SK-N-SH (cell line): ENCODE measurements at regions not wholly inside any gene's neighbourhood (a gene's known extent, or its start where the extent isn't known, plus 50 kb on each side); places are given as distances from the start of the nearest gene placed in this dataset.
A peak's percentile ranks its signal among the peaks of the same experiment; 100 is the strongest.

Source experiments
- CTCF ChIA-PET: fragments of 300-600, 350-600 bp; formaldehyde crosslinking; extraction: SDS; loops from one replicate; lab custom pipeline; 2021; lab: Yijun Ruan, JAX
- POLR2A ChIA-PET: fragments of 350-600 bp; sonication (Branson Sonifier 250); formaldehyde crosslinking; extraction: SDS; loops from one replicate; lab custom pipeline; 2020; ENCODE audit warnings: antibody characterized with exemption, inconsistent platforms; lab: Yijun Ruan, JAX
- DNase-seq: peaks from one replicate; pipeline ENCODE4 v3.0.0; 2012
- H2AFZ ChIP-seq: fragments of 200-600 bp; sonication (generic); 2 replicates; pipeline ENCODE4 v1.8.1; 2016; ENCODE audit warnings: antibody characterized with exemption, mild to moderate bottlenecking, low read depth
- H3F3A ChIP-seq: fragments of 200-600 bp; sonication (generic); replicated peaks from 2 replicates; pipeline ENCODE3; 2016; ENCODE audit warnings: antibody characterized with exemption, mild to moderate bottlenecking; ENCODE audit not compliant: insufficient read depth
- H3K27ac ChIP-seq, 2 experiments: fragments of 200-500 bp in 1 of 2; fragments of 200-600 bp in 1 of 2; sonication (Bioruptor generic) in 1 of 2; sonication (generic), shearing (Covaris generic) in 1 of 2; 2 replicates each; pipeline versions ENCODE4 v1.5.1 to v1.6.1; 2014 to 2016; ENCODE audit warnings: low read depth in 2 of 2, inconsistent platforms in 1 of 2, low read length in 1 of 2, mild to moderate bottlenecking in 1 of 2, mixed read lengths in 1 of 2
- H3K27me3 ChIP-seq: fragments of 200-600 bp; sonication (generic), shearing (Covaris generic); 2 replicates; pipeline ENCODE4 v1.6.1; 2016; ENCODE audit warnings: mixed run types; ENCODE audit not compliant: insufficient read depth
- H3K36me3 ChIP-seq, 2 experiments: fragments of 200-500 bp in 1 of 2; fragments of 200-600 bp in 1 of 2; sonication (Bioruptor generic) in 1 of 2; sonication (generic) in 1 of 2; replicated peaks in 1 of 2; 2 replicates each; pipeline versions ENCODE3 to v1.5.1; 2014 to 2016; ENCODE audit warnings: low read length in 1 of 2, mild to moderate bottlenecking in 1 of 2; ENCODE audit not compliant: insufficient read depth in 2 of 2, control insufficient read depth in 1 of 2
- H3K4me1 ChIP-seq, 2 experiments: fragments of 200-500 bp in 1 of 2; fragments of 200-600 bp in 1 of 2; sonication (Bioruptor generic) in 1 of 2; sonication (generic), shearing (Covaris generic) in 1 of 2; 2 replicates each; pipeline versions ENCODE4 v1.5.1 to v1.6.1; 2014 to 2016; ENCODE audit warnings: low read depth in 1 of 2, low read length in 1 of 2, mixed run types in 1 of 2; ENCODE audit not compliant: insufficient read depth in 2 of 2, control insufficient read depth in 1 of 2
- H3K4me2 ChIP-seq: fragments of 200-600 bp; sonication (generic), shearing (Covaris generic); 2 replicates; pipeline ENCODE4 v1.6.1; 2017; ENCODE audit warnings: mixed run types
- H3K4me3 ChIP-seq, 2 experiments: fragments of 200-500 bp in 1 of 2; fragments of 200-600 bp in 1 of 2; sonication (Bioruptor generic) in 1 of 2; sonication (generic), shearing (Covaris generic) in 1 of 2; 2 replicates each; pipeline versions ENCODE4 v1.5.1 to v1.8.1; 2014 to 2016; ENCODE audit warnings: low read depth in 2 of 2, inconsistent platforms in 1 of 2, low read length in 1 of 2, mild to moderate bottlenecking in 1 of 2, mixed read lengths in 1 of 2, moderate library complexity in 1 of 2
- H3K79me2 ChIP-seq: fragments of 200-600 bp; sonication (generic); 2 replicates; pipeline ENCODE4 v1.8.1; 2017; ENCODE audit warnings: mild to moderate bottlenecking; ENCODE audit not compliant: insufficient read depth
- H3K9ac ChIP-seq: fragments of 200-600 bp; sonication (generic); 2 replicates; pipeline ENCODE4 v1.6.1; 2017; ENCODE audit warnings: mixed run types
- H3K9me2 ChIP-seq: fragments of 200-600 bp; sonication (generic); 2 replicates; pipeline ENCODE4 v1.6.1; 2017; ENCODE audit warnings: mixed run types
- H3K9me3 ChIP-seq: fragments of 200-600 bp; sonication (generic); 2 replicates; pipeline ENCODE4 v1.6.1; 2017; ENCODE audit warnings: mixed run types, mild to moderate bottlenecking, moderate library complexity
- H4K20me1 ChIP-seq: fragments of 200-600 bp; sonication (generic); 2 replicates; pipeline ENCODE4 v1.6.1; 2017; ENCODE audit warnings: mild to moderate bottlenecking, mixed run types; ENCODE audit not compliant: insufficient read depth
- ELF1 ChIP-seq: IDR thresholded peaks from 2 replicates; pipeline ENCODE4 v1.4.0; 2012
- FOSL2 ChIP-seq: IDR thresholded peaks from 2 replicates; pipeline ENCODE4 v1.4.0; 2012; ENCODE audit warnings: low read depth, mild to moderate bottlenecking, moderate library complexity, borderline replicate concordance
- FOXJ3 ChIP-seq: sonication (generic); formaldehyde crosslinking; IDR thresholded peaks from 2 replicates; pipeline ENCODE4 v1.5.1; 2020; ENCODE audit warnings: mild to moderate bottlenecking, missing genetic modification reagents
- JUND ChIP-seq: IDR thresholded peaks from 2 replicates; pipeline ENCODE4 v1.4.0; 2012
- MEF2A ChIP-seq: IDR thresholded peaks from 2 replicates; pipeline ENCODE4 v1.4.0; 2012; ENCODE audit warnings: low read depth, borderline replicate concordance
- RAD21 ChIP-seq: IDR thresholded peaks from 2 replicates; pipeline ENCODE4 v1.6.1; 2012; ENCODE audit warnings: mild to moderate bottlenecking, low read length
- RFX5 ChIP-seq: IDR thresholded peaks from 2 replicates; pipeline ENCODE4 v1.6.1; 2012; ENCODE audit warnings: mild to moderate bottlenecking, improper control_type of control experiment, low read length
- SMC3 ChIP-seq: IDR thresholded peaks from 2 replicates; pipeline ENCODE4 v1.6.1; 2012; ENCODE audit warnings: low read depth, low read length, improper control_type of control experiment
- TAF1 ChIP-seq: IDR thresholded peaks from 2 replicates; pipeline ENCODE4 v1.6.1; 2012; ENCODE audit warnings: low read depth, mild to moderate bottlenecking, low read length, moderate library complexity, borderline replicate concordance
- TEAD4 ChIP-seq: IDR thresholded peaks from 2 replicates; pipeline ENCODE4 v1.4.0; 2012; ENCODE audit warnings: mild to moderate bottlenecking, borderline replicate concordance; ENCODE audit not compliant: insufficient read depth
- WGBS: methylation state at CpG from one replicate; pipeline ENCODE4 v1.1.6; 2017; ENCODE audit warnings: low lambda C conversion rate; 5-methylcytosine and 5-hydroxymethylcytosine counted together
- TF ChIP-seq, protein P1 (sequence below): IDR thresholded peaks from 2 replicates; pipeline ENCODE4; 2012
- TF ChIP-seq, protein P2 (sequence below): IDR thresholded peaks from 2 replicates; pipeline ENCODE4 v1.4.0; 2012; ENCODE audit warnings: low read depth
- TF ChIP-seq, protein P3 (sequence below): fragments of 200-600 bp; sonication (generic); IDR thresholded peaks from 2 replicates; pipeline ENCODE4 v1.6.1; 2017; ENCODE audit warnings: antibody characterized with exemption, mild to moderate bottlenecking, moderate library complexity
- TF ChIP-seq, protein P4 (sequence below): IDR thresholded peaks from 2 replicates; pipeline ENCODE4 v1.6.1; 2012; ENCODE audit warnings: mild to moderate bottlenecking, low read depth, low read length, moderate library complexity
- TF ChIP-seq, protein P5 (sequence below): IDR thresholded peaks from 2 replicates; pipeline ENCODE4 v1.4.0; 2012; ENCODE audit warnings: low read depth, borderline replicate concordance

DNA sequence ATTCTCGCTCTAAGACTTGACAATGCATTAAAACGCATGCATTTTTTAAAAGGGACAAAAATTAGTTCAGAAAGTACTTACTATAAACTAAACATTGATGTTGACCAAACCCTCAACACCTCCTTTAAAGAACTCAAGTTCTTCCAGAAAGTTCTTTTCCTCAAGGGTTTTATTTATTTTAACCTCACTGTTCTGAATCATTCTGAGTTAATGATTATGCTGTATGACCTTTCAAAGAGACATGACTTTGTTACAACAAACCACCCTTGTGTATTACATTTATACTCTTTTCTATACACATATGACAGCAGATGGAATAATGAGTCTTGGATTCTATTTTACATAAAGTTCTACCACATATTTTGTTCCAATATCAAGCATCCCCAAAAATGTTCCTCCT is 139.8 kb upstream of the CCDC150 start (continued):
- TF ChIP-seq FOXJ3 (CRISPR knock-in tag), result no peak
- TF ChIP-seq, protein P1, sequence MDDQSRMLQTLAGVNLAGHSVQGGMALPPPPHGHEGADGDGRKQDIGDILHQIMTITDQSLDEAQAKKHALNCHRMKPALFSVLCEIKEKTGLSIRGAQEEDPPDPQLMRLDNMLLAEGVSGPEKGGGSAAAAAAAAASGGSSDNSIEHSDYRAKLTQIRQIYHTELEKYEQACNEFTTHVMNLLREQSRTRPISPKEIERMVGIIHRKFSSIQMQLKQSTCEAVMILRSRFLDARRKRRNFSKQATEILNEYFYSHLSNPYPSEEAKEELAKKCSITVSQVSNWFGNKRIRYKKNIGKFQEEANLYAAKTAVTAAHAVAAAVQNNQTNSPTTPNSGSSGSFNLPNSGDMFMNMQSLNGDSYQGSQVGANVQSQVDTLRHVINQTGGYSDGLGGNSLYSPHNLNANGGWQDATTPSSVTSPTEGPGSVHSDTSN, result no peak
- TF ChIP-seq, protein P2, sequence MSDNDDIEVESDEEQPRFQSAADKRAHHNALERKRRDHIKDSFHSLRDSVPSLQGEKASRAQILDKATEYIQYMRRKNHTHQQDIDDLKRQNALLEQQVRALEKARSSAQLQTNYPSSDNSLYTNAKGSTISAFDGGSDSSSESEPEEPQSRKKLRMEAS, result no peak
- TF ChIP-seq, all 33 proteins: peak for 0

DNA sequence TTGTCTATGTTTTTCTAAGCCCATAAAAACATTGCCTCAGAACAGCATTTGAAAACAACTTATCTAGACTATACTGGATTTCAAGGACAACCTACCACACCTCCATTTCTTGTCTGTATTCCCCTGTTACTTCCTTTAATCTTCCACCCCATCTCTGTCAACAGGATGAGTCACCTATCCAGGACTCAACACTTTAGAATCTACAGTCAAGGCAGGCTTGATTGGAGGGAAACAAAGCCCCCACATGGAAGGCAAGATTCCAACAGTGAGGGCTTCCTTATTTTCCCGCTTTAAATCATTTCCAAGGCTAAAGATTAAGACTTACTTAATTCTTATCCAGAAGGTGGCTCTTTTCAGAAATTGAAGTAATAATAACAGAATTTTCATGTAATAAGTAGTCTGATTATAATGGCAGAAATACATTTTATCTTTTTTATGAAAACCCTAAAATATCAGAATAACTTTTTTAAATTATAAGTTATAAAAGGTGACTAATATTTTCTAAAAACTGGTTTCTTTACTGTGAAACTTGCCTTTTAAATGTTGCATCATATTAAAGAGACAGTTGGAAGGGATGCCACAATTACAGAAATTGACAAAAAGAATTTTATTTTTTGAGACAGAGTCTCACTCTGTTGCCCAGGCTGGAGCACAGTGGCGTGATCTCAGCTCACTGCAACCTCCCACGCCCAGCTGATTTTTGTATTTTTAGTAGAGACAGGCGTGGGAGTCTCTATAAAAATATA is 138.7 kb upstream of the CCDC150 start:
- TF ChIP-seq FOSL2 (peak; percentile 33; the same call in 1 of the 2 replicates), ELF1 (no peak)
- WGBS, result 90% methylated on average over 4 of the region's 4 CpGs
- H3K9me2 ChIP-seq, result no peaks in the 10 kb centered on the region
- H2AFZ ChIP-seq, result no peak overlapping the region
- no peaks in the 10 kb centered on the region for H3K79me2 ChIP-seq
- H3K4me2 ChIP-seq, result no peak overlapping the region
- H4K20me1 ChIP-seq, result no peaks in the 10 kb centered on the region
- H3K4me1 ChIP-seq, result no peaks in the 10 kb centered on the region
- no peak overlapping the region for H3K4me3 ChIP-seq
- no peak for DNase-seq
- H3K27me3 ChIP-seq, result no peaks in the 10 kb centered on the region
- no peaks in the 10 kb centered on the region for H3F3A ChIP-seq
- H3K27ac ChIP-seq, result no peak overlapping the region
- ChIA-PET POLR2A (no interaction called here), CTCF (no interaction called here)
- H3K9ac ChIP-seq, result no peak overlapping the region
- H3K36me3 ChIP-seq, result no peaks in the 10 kb centered on the region
- H3K9me3 ChIP-seq, result peaks cover 16% of the 10 kb centered on the region

DNA sequence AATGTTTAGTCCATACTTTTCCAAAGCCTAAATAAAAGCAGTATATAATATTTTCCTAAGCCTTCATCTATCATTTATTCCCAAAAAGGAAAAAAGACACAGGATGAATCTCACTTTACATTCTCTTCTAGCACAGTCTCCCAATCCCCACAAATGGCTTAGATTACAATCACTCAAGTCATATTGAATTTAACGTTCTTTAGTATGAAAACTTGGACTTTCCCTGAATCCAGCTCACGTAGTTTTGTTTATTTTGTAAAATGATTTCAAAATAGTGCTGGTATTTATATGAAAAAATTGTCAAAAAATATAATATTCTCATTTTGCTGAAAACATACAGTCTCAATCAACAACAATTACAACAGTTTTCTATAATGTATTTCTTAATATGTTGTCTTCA is 137.7 kb upstream of the CCDC150 start:
- no peak overlapping the region for H3K4me2 ChIP-seq
- DNase-seq, result no peak
- 64% methylated on average over 2 of the region's 2 CpGs for WGBS
- no peaks in the 10 kb centered on the region for H3F3A ChIP-seq
- no peak overlapping the region for H3K9ac ChIP-seq
- no peaks in the 10 kb centered on the region for H3K79me2 ChIP-seq
- H3K27me3 ChIP-seq, result no peaks in the 10 kb centered on the region
- no peaks in the 10 kb centered on the region for H3K36me3 ChIP-seq
- POLR2A ChIA-PET, result no interaction called here
- H3K9me2 ChIP-seq, result no peaks in the 10 kb centered on the region
- no peak overlapping the region for H2AFZ ChIP-seq
- no peak overlapping the region for H3K4me3 ChIP-seq
- H3K4me1 ChIP-seq, result no peaks in the 10 kb centered on the region
- CTCF ChIA-PET, result interaction anchor here (0.7 to 1.6 kb wide), 3 partner anchors 9 to 126 kb away, joined by 3 to 4 read pairs (median 4); no protein-coding TSS in a partner anchor
- H3K27ac ChIP-seq, result no peak overlapping the region
- H3K9me3 ChIP-seq, result peaks cover 16% of the 10 kb centered on the region
- no peaks in the 10 kb centered on the region for H4K20me1 ChIP-seq
- TF ChIP-seq FOXJ3 (CRISPR knock-in tag) (no peak), SMC3 (no peak), MEF2A (no peak), ELF1 (no peak), RAD21 (no peak), TEAD4 (no peak), RFX5 (no peak), TAF1 (no peak), JUND (no peak)
- TF ChIP-seq, protein P3, sequence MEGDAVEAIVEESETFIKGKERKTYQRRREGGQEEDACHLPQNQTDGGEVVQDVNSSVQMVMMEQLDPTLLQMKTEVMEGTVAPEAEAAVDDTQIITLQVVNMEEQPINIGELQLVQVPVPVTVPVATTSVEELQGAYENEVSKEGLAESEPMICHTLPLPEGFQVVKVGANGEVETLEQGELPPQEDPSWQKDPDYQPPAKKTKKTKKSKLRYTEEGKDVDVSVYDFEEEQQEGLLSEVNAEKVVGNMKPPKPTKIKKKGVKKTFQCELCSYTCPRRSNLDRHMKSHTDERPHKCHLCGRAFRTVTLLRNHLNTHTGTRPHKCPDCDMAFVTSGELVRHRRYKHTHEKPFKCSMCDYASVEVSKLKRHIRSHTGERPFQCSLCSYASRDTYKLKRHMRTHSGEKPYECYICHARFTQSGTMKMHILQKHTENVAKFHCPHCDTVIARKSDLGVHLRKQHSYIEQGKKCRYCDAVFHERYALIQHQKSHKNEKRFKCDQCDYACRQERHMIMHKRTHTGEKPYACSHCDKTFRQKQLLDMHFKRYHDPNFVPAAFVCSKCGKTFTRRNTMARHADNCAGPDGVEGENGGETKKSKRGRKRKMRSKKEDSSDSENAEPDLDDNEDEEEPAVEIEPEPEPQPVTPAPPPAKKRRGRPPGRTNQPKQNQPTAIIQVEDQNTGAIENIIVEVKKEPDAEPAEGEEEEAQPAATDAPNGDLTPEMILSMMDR, result no peak
- TF ChIP-seq, protein P4, sequence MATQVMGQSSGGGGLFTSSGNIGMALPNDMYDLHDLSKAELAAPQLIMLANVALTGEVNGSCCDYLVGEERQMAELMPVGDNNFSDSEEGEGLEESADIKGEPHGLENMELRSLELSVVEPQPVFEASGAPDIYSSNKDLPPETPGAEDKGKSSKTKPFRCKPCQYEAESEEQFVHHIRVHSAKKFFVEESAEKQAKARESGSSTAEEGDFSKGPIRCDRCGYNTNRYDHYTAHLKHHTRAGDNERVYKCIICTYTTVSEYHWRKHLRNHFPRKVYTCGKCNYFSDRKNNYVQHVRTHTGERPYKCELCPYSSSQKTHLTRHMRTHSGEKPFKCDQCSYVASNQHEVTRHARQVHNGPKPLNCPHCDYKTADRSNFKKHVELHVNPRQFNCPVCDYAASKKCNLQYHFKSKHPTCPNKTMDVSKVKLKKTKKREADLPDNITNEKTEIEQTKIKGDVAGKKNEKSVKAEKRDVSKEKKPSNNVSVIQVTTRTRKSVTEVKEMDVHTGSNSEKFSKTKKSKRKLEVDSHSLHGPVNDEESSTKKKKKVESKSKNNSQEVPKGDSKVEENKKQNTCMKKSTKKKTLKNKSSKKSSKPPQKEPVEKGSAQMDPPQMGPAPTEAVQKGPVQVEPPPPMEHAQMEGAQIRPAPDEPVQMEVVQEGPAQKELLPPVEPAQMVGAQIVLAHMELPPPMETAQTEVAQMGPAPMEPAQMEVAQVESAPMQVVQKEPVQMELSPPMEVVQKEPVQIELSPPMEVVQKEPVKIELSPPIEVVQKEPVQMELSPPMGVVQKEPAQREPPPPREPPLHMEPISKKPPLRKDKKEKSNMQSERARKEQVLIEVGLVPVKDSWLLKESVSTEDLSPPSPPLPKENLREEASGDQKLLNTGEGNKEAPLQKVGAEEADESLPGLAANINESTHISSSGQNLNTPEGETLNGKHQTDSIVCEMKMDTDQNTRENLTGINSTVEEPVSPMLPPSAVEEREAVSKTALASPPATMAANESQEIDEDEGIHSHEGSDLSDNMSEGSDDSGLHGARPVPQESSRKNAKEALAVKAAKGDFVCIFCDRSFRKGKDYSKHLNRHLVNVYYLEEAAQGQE, result no peak
- TF ChIP-seq, protein P5, sequence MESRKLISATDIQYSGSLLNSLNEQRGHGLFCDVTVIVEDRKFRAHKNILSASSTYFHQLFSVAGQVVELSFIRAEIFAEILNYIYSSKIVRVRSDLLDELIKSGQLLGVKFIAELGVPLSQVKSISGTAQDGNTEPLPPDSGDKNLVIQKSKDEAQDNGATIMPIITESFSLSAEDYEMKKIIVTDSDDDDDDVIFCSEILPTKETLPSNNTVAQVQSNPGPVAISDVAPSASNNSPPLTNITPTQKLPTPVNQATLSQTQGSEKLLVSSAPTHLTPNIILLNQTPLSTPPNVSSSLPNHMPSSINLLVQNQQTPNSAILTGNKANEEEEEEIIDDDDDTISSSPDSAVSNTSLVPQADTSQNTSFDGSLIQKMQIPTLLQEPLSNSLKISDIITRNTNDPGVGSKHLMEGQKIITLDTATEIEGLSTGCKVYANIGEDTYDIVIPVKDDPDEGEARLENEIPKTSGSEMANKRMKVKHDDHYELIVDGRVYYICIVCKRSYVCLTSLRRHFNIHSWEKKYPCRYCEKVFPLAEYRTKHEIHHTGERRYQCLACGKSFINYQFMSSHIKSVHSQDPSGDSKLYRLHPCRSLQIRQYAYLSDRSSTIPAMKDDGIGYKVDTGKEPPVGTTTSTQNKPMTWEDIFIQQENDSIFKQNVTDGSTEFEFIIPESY, result no peak
- TF ChIP-seq, protein P1, result no peak
